Nephron (organoid): ENCODE measurements at regions not wholly inside any gene's neighbourhood (a gene's known extent, or its start where the extent isn't known, plus 50 kb on each side); places are given as distances from the start of the nearest gene placed in this dataset.

Experiments used
- H3K27ac Mint-ChIP-seq, 3 experiments: 2 replicates each; pipeline ENCODE4 v1.8.0; 2020; ENCODE audit warnings: mixed read lengths in 3 of 3, mild to moderate bottlenecking in 2 of 3, moderate library complexity in 1 of 3
- H3K27me3 Mint-ChIP-seq: 2 replicates; pipeline ENCODE4 v1.8.0; 2021; ENCODE audit warnings: low read depth, mild to moderate bottlenecking, moderate library complexity, mixed read lengths
- H3K36me3 Mint-ChIP-seq: 2 replicates; pipeline ENCODE4 v1.8.0; 2020; ENCODE audit warnings: low read depth, mixed read lengths
- H3K4me1 Mint-ChIP-seq: 2 replicates; pipeline ENCODE4 v1.8.0; 2020; ENCODE audit warnings: mixed read lengths
- H3K4me3 Mint-ChIP-seq, 3 experiments: 2 replicates each; pipeline ENCODE4 v1.8.0; 2020; ENCODE audit warnings: mild to moderate bottlenecking in 3 of 3, mixed read lengths in 3 of 3, moderate library complexity in 2 of 3
- H3K9me3 Mint-ChIP-seq: 2 replicates; pipeline ENCODE4 v1.8.0; 2020; ENCODE audit warnings: mixed read lengths
- TF ChIP-seq, protein P1 (sequence below), 3 experiments: fragments of 200-600 bp; sonication (generic); IDR thresholded peaks; one replicate each; pipeline ENCODE4 v1.5.0; 2021; ENCODE audit warnings: antibody characterized with exemption in 3 of 3; ENCODE audit not compliant: unreplicated experiment in 3 of 3

DNA sequence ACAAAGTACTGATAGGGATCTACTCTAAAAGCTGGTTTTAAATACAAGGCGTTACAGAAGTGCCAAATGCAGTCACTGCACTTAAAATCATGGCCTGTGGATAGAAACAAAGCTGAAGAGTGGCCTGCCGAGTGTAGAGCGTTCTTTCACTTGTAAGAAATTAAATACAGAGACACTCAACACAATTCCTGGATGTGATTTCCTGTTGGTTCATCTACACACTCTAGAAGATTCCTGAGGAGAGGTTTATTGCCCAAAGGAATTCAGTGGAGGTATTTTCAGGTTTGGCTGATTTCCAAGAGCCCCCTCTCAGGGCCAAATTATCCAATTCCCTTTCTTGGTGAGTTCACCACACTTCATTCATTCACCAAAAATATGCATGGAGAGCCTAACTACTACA lies 200.3 kb upstream of the IL12A start:
- Mint-ChIP-seq H3K36me3 (no peaks in the 10 kb centered on the region), H3K27ac (peak overlapping the region; percentile 64 to 78 (median 72)), H3K4me1 (peaks cover 28% of the 10 kb centered on the region), H3K27me3 (peaks cover 3% of the 10 kb centered on the region), H3K4me3 (no peak overlapping the region), H3K9me3 (no peaks in the 10 kb centered on the region)
- TF ChIP-seq, protein P1, sequence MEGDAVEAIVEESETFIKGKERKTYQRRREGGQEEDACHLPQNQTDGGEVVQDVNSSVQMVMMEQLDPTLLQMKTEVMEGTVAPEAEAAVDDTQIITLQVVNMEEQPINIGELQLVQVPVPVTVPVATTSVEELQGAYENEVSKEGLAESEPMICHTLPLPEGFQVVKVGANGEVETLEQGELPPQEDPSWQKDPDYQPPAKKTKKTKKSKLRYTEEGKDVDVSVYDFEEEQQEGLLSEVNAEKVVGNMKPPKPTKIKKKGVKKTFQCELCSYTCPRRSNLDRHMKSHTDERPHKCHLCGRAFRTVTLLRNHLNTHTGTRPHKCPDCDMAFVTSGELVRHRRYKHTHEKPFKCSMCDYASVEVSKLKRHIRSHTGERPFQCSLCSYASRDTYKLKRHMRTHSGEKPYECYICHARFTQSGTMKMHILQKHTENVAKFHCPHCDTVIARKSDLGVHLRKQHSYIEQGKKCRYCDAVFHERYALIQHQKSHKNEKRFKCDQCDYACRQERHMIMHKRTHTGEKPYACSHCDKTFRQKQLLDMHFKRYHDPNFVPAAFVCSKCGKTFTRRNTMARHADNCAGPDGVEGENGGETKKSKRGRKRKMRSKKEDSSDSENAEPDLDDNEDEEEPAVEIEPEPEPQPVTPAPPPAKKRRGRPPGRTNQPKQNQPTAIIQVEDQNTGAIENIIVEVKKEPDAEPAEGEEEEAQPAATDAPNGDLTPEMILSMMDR (IDR thresholded peaks at IDR 0.05; ENCODE audit: unreplicated experiment in 3 of 3), result no peak

DNA sequence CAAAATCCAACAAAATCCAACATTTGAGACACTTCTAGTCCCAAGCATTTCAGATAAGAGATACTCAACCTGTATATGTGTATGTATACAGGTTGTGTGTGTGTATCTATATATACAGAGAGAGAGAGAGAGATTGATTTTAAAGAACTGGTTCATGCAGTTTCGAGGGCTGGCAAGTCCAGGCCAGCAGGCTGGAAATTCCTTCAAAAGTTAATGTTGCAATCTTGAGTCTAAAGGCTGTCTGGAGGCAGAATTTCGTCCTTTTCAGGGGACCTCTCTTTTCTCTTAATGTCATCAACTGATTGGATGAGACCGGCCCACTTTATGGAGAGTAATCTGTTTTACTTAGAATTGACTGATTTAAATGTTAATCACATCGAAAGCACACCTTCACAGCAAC lies 199.6 kb upstream of the IL12A start:
- H3K4me1 Mint-ChIP-seq, result peaks cover 27% of the 10 kb centered on the region
- TF ChIP-seq, protein P1 (IDR thresholded peaks at IDR 0.05; ENCODE audit: unreplicated experiment in 3 of 3), result no peak
- H3K9me3 Mint-ChIP-seq, result no peaks in the 10 kb centered on the region
- peaks cover 3% of the 10 kb centered on the region for H3K27me3 Mint-ChIP-seq
- H3K27ac Mint-ChIP-seq, result peak overlapping the region; percentile 59 to 74 (median 68)
- no peak overlapping the region for H3K4me3 Mint-ChIP-seq
- no peaks in the 10 kb centered on the region for H3K36me3 Mint-ChIP-seq

DNA sequence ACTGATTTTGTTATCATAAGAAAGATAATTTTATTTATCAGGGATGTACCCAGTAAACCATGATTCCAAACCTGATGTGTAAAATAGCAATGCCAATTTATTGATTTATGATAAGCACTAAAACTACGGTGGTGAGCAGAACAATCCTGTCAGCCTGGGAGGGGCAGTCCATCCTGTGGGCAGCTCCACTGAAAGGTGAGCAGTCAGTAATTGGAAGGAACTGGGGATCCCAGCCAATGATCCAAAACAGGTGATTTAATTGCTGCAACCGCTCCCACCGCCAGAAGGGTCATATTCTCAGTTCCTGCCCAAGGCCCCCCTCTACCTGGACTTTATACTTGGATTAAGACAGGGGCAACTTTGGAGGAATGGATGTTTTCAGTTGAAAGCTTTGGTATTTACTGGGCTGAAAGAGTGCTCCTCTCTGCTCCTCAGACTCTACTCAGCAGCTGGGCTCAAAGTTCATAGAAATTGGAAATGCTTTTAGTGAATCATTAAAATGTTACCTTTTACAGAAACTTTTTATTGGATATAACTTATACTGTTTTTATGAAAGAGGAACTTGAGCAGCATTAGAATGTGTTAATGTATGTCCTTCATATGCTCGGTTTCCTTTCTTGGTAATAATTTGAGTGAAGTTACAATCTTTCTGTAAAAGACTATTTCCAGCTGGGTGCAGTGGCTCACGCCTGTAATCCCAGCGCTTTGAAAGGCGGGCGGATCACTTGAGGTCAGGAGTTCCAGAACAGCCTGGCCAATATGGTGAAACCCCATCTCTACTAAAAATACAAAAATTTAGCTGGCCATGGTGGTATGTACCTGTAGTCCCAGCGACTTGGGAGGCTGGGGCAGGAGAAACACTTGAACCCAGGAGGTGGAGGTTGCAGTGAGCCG lies 198.6 kb upstream of the IL12A start:
- Mint-ChIP-seq H3K27me3 (peaks cover 3% of the 10 kb centered on the region), H3K36me3 (no peaks in the 10 kb centered on the region), H3K4me1 (peaks cover 24% of the 10 kb centered on the region), H3K9me3 (no peaks in the 10 kb centered on the region), H3K27ac (peak overlapping the region; percentile 59 to 74 (median 68)), H3K4me3 (no peak overlapping the region)
- TF ChIP-seq, protein P1 (IDR thresholded peaks at IDR 0.05; ENCODE audit: unreplicated experiment in 3 of 3), result no peak

DNA sequence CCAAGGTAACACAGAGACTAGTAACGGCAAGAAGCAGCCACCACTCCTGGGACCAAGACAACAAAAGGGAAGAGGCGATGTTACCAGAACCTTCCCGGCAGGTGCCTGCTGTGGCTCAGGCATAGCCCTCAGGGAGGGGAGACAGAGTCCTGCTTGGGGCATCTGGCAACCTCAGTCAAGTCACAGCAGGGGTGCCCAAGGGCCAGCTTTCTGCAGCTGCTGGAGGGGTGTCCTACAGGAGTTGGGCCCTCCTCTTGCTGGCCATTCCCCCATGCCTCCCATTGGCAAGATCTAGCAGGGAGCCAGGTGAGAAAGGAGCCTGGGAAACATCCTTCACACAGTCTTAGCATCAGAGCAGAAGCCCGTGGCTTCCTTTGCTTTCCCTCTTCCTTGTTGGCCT lies 197.3 kb upstream of the IL12A start:
- Mint-ChIP-seq H3K4me3 (no peak overlapping the region), H3K9me3 (no peaks in the 10 kb centered on the region), H3K27ac (peak overlapping the region in 2 of 3 experiments; percentile 62 to 83)

DNA sequence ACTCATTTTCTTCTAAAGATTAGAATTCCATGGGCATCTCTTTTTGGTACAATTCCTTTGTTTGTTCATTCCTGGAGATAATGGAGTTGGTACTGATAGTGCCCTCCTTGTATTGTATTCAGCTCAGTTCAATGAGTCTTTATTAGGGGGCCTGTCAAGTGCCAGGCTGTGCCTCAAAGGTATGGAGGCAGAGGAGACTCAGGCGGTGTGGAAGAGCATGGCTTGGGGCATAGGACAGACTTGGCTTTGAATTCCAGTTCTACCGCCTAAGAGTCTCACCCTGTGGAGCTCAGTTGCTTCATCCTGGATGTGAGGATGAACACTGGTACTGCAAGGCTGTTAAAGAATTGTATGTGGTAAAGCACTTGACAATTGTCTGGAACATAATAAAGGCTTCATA lies 196.6 kb upstream of the IL12A start:
- Mint-ChIP-seq H3K27me3 (peaks cover 3% of the 10 kb centered on the region), H3K4me3 (no peak overlapping the region), H3K36me3 (no peaks in the 10 kb centered on the region), H3K9me3 (no peaks in the 10 kb centered on the region), H3K27ac (peak overlapping the region in 1 of 3 experiments; percentile 20), H3K4me1 (peaks cover 19% of the 10 kb centered on the region)
- TF ChIP-seq, protein P1 (IDR thresholded peaks at IDR 0.05; ENCODE audit: unreplicated experiment in 3 of 3), result no peak

More for the DNA sequence above, 197.3 kb upstream of the IL12A start:
- peaks cover 3% of the 10 kb centered on the region for H3K27me3 Mint-ChIP-seq
- TF ChIP-seq, protein P1 (IDR thresholded peaks at IDR 0.05; ENCODE audit: unreplicated experiment in 3 of 3), result no peak
- H3K36me3 Mint-ChIP-seq, result no peaks in the 10 kb centered on the region
- peaks cover 23% of the 10 kb centered on the region for H3K4me1 Mint-ChIP-seq

DNA sequence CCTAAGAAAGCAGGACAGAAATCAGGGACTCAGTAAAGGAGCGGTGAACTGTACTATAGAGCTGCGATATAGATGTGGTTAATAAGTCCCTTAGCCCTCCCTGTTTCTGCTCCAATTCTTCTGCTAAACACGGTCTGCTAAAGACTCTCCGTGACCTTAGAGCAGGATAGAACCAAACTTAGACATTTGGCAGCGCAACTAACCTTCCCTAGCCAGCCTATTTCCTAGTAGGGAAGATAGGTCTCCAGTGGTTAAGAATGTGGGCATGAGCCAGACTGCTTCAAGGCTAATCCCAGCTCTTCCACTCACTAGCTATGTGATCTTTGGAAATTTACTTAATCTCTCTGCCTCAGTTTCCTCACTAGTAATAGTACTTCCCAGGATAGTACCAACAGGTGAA lies 193.6 kb upstream of the IL12A start:
- Mint-ChIP-seq H3K27ac (peak overlapping the region in 2 of 3 experiments; percentile 62 to 63), H3K27me3 (peaks cover 3% of the 10 kb centered on the region), H3K36me3 (no peaks in the 10 kb centered on the region), H3K4me3 (no peak overlapping the region), H3K4me1 (peaks cover 9% of the 10 kb centered on the region), H3K9me3 (no peaks in the 10 kb centered on the region)
- TF ChIP-seq, protein P1 (IDR thresholded peaks at IDR 0.05; ENCODE audit: unreplicated experiment in 3 of 3), result no peak
